ENCODE measurements at regions not wholly inside any gene's neighbourhood (a gene's known extent, or its start where the extent isn't known, plus 50 kb on each side); places are given as distances from the start of the nearest gene placed in this dataset.
"Not testable (repeated sequence)": the region's sequence is repeated elsewhere in the genome, so short reads cannot be mapped to it uniquely, and the experiment has no call there.

DNA sequence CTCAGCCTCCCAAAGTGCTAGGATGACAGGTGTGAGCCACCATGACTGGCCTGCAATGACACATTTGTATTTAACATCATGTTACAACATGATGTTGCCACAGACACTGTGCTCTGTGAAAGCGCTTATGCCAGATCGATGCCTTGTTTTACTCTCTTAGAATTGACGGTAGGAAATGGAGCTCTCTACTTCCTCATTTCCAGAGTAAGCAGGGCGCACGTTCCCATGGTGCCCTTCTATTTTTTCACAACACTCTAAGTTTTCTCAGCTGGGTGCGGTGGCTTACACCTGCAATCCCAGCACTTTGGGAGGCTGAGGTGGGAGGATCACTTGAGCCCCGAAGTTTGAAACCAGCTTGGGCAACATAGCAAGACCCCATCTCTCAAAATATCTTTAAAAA is 60.7 kb upstream of the DHRSX start:
- DNase-seq: no peak

DNA sequence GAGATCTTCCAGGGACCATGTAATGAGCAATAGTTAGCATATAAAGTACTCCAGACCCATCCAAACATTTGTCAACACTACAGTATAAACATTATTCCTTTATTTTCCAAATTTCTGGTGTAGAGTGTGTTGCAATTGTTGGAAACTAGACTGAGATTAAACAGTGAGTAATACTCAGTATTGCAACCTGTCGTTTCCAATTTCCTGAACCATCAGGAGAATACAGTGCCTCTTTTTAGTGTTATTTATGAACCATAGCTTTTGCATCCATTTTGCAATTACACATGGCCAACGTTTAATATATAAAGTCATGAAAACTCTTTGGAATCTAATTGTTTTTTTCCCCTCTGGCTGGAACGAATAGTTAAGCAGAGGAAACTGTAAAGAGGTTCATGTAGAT is 58.3 kb upstream of the DHRSX start:
- no peak for DNase-seq

DNA sequence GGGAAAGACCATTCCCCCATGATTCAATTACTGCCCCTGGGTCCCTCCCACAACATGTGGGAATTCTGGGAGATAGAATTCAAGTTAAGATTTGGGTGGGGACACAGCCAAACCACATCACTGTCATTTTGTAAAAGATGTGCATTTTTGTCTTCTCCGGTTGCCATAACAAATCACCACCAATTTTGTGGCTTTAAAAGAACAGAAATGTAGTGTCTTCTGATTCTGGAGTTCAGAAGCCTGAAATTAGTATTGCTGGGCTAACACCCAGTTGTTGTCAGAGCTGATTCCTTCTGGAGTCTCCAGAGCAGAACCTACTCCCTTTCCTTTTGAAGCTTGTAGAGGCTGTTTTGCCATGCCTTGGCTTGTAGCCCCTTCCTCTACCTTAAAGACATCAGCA is 54.1 kb upstream of the DHRSX start:
- DNase-seq: no peak

DNA sequence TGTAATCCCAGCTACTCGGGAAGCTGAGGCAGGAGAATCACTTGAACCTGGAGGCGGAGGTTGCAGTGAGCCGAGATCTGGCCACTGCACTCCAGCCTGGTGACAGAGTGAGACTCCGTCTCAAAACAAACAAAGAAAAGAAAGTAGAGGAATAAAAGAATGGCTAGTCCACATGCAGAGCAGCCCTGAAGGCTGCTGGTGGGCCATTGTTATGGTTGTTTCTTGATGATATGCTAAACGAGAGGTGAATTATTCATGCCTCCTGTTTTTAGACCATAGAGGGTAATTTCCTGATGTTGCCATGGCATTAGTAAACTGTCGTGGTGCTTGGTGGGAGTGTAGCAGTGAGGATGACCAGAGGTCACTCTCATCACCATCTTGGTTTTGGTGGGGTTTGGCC is 53.3 kb upstream of the DHRSX start:
- DNase-seq: not testable (repeated sequence)

DNA sequence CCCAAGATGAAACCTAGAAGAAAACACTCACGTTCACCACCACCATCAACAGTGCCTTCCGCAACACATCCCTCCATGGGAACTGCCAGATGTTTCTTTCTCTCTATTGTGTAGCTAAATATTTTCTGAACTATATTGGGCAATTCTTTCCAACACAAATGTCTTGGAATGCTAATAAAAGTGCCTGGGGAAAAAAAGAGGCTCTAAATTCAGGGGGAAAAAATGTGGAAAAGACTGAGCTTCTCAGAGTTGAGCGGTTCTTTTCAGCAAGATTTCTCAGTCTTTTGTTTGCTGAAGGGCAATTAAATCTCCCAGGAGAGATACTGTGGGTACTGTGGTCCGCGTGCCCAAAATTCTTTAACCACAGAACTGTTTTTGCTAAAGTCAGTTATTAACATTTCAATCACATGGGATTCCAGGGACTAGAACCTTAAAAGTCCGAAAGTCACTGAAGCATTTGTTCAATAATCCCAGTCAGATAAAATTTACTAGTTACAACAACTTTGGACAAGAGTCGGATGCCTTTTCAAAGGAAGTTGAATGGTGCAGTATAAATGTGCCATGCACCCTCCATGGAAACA is 51.9 kb upstream of the DHRSX start:
- no peak for DNase-seq

DNA sequence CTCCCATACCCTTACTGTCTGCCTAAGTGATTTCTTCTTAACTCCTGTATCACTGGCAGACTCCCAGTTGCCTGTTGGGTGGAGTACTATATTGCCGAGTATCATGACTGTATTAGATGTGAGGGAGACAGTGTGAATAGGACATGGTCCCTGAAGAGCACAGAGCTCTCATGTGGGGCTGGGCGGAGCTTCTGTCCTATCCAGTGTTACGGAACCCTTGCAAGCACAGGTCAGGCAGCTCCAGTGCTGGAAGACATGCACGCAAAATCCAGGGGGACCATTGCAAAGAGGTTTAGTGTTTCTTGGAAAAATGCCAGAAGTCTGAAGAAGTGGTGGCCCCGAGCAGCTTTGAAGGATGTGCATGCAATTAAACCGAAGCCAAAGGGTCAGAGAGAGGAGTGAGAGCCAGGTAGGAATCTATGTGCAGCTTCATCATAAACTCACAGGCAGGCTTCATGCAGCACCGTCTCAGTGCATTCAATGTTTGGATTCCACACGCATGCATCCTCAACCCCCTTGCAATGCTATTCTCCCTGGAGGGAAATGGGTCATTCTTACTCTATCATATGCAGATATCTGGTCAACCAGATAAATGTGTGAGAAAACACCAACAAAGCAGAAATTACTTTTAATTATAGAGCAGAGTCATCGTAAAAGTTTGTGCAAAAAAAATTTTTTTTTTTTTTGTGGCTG is 49.7 kb upstream of the DHRSX start:
- DNase-seq: no peak

Data from inflammatory macrophage treated with lipopolysaccharide for 4 hours (primary cell).